ENCODE measurements at regions not wholly inside any gene's neighbourhood (a gene's known extent, or its start where the extent isn't known, plus 50 kb on each side); places are given as distances from the start of the nearest gene placed in this dataset.

DNA sequence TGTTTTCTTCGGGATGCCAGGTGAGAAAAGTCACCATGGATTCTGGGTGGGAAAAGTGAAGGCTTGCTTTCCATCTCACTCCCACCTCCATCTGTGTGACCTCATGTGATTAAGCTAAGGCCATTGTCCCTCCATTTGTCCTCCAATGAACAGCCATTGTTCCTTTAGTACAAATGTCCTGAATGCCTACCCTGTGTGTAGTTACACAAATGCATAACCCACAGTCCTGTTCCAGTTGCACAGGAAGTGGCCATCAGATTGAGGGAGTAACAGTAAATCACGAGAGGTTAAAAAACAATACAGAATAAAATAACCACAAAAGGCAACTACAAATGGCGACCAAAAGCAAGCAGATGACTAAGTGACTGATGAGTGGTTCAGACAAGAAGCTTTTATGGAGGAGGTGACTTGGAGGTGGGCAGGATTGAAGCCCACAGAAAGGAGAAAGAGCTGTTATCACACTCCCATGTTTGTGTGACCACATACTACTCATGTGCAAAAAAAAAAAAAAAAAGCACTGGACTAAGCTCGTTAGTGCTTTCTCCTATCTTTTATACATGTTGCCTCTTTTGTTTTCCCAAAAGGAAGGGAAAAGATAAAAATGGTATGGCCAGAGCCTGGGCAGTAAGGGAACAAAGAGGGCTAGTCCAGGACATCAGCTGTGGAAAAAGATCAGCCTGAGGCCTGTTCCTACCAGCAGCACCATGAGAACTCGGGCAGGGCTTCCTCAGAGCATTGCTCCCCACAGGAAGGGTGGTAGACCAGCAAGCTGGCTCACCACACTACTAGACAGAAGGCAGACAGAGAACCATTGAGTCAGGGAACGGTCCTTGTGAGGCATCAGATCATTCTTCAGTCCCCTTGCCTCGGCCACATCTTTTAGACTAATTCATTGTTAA, 111.0 kb downstream of the TFAP2A start:
- DNase-seq, result no peak

DNA sequence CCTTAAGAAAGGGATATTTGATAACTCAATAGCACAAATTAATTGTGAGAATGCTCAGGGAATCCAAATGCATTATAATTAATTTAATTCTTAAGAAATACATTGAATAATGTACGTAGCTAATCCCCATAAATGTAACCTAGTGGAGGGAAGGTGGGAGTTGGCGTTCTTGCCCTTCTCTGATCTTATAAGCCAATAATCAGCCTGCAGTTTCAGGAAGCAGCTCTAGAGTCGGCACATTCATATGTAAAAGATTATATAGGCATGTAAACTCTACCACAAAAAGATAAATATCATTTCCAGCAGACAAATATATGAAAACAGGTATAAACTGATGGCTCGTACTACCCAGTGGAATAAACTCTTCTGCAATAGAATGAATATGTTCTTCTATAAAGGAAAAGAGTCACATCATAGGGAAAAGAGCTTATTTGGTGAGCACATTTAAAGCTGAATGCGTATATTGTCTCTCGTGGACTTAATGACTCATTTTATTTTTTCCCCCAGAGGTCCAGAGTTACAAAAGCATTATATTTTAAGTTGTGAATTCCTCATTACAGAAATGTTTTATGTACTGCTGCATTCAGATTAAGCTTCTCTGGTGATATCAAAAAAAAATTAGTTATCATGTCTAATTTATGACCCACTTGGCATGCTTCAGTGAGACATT, 112.2 kb downstream of the TFAP2A start:
- DNase-seq, result no peak

DNA sequence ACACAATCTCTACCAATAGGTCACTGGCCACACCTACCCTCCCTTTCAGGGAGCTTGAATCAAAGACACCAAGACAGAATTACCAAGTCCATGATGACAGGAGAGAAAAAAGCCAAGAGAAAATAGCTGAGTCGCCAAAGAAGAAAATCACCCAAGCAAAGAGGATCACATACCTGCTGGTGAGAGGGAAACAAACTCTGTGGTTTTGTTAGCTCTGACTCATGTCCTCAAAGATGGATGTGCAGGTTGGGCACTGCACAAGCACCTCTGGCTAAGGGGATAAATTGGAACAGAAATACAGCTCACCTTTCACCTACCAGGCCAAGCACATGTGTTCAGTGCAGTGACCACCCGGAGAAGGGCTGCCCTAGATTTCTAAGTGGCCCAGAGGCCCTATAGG, 114.8 kb downstream of the TFAP2A start:
- DNase-seq, result peak; percentile 2

DNA sequence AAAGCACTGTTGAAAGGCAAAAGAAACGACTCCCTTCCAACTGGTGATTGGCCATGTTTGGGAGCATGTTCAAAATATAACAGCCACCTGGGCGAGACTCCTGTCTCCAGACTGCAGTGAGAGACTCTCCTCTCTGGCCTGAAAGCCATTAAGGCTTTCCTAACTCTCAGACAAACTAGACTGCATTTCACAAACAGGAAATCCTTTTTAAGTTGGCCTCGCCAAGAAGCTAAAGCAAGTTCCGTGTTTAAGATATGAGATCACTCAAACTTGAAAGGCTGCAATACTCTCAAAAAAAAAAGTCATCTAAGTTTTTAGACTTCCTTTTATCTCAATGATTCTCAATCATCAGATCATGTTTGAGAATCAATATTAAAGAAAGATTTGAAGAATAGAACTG, 117.0 kb downstream of the TFAP2A start:
- no peak for DNase-seq

DNA sequence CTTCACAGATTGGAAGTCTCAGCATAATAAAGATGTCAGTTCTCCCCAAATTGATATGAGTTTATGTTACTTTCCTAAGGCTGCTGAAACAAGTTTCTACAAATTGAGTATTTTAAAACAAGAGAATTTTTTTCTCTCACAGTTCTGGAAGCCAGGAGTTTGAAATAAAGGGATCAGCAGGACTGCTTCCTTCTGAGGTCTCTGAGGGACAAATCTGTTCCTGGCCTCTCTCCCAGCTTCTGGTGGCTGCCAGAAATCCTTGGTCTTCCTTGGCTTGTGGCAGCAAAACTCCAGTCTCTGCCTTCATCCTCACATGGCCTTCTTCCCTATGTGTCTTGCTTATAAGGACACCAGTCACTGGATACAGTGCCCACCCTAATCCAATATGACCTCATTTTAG, 136.1 kb downstream of the TFAP2A start:
- no peak for DNase-seq

DNA sequence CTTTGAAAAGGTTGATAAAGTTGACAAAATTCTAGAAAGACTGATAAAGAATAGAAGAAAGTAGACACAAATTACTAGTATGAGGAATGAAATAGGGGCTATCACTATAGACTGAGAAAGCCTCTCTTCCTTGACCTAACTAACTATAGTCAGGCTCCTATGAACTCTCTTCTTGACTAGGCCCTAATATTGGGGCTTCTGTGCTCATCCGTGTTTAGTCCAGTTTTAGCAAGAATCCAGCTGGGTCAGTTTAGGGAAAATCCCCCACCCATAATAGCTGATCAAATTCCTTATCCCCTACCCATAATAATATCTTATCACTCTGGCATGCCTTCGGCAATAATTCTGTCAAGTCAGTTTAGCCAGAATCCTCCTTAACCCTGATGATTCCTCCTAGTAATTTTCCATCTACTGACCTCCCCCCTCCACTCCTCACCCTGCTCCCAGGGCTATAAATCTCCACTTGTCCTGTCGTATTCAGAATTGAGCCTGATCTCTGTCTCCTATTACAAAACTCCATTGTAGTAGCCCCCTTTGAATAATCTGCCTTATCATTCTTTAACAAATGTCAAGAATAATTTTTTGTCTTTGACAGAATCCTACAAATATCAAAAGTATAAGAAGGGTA, 138.1 kb downstream of the TFAP2A start:
- no peak for DNase-seq

DNA sequence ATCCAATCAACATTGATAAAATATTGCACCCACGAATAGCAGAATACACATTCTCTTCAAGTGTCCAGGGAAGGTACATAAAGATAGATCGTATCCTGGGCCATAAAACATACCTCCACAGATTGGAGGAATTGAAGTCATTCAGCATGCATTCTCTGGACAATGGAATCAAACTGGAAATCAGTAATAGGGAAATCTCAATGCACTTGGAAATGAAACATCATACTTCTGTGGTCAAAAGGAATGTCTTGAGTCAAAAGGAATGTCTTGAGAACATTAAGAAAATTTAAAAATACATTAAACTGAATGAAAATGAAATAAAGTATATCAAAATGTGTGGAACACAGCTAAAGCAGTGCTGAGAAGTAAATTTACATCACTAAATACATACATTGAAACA, 138.8 kb downstream of the TFAP2A start:
- DNase-seq, result no peak

DNA sequence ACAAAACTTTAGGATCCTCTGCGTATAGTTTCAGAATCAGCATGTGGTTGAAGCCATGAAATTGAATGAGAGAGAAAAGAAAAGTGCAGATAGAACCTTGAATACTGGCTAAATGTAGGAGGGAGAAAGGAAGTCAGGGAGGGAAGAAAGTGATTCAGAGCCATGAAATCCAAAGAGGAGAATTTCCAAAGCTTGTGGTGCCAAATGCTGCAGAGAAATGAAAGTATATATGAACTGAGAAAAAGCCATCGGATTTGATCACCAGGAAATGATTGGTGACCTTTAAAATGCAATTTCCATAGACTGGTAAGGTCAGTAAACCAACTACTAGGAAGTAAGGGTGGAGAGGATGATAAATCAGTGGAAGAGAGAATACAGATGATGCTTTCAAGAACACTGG, 142.3 kb downstream of the TFAP2A start:
- DNase-seq, result no peak

DNA sequence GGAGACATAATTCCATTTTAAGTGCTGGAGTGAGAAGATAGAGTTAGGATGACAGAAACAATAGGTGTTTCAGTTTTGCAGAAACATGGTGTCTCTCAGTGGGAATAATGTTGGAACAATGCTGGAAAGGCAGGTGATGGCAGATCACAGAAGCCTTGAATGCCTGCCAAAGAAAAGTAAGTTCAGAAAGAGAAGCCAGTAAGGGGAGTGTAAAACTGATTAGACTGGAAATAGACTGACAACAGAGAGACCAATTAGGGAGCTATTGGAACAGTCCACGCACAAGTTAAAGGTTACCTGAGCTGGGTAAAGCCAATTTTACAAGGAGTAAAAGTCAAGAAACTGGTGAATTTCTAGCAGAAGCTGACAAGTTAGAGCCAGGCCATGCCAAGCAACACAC, 142.9 kb downstream of the TFAP2A start:
- no peak for DNase-seq

DNA sequence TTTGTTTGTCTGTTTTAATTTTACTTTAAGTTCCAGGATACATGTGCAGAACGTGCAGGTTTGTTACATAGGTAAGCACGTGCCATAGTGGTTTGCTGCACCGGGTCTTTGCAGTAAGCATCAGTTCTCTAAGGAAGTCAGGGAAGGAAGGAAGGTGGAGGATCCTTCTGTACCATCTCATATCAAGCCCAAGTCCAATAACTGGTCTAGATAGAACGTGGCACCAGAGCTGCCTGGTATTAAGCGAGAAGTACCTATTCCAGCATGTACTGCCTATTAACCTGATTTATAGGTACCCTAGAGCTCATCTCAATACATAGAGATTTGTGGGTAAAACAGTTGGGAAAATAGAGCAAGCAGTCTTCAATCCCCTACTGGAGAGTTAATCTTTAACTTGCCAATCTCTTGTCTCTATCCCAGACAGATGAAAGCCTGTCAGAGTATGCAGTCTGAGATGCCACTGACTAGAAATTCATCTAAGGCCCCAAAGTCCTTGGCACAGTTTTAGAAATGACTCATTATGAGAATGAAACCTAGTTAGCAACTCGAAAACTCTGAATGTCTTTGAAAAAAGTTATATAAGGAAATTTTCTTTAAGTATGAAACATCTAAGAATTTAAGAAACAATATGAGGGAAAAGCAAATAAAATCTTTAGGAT, 144.9 kb downstream of the TFAP2A start:
- DNase-seq, result peak; percentile 4

DNA sequence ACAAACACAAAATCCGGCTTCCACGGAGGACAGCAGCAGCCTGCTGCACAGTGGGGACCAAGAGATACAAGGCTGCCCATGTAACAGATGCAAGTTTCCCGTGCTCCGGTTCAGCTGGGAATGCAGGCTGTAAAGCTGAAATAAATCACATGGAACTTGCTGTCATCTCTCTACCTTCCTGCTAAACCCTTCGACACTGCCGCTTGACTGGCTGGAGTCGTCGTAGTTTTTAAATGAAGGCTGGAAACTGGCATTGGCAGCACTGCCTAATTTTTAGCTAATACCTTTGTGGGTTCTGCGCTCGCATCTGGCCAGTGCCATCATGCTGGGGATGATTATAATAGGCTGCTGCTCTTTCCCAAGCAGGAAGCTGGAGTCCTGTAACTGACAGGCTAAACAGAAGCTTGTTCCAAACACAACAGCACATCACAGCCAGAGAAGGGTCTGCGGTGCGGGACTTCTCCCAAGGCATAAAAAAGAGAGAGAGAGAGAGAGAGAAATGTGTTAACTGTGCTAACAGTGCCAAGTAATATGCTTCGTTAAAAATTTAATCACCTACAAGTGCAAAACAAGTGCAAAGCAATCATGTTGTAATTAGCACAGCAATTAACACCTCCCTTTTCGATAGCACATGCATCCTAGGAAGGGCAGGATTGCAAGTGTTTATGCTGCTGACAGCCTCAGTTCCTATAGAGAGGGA, 146.1 kb downstream of the TFAP2A start:
- DNase-seq, result no peak

DNA sequence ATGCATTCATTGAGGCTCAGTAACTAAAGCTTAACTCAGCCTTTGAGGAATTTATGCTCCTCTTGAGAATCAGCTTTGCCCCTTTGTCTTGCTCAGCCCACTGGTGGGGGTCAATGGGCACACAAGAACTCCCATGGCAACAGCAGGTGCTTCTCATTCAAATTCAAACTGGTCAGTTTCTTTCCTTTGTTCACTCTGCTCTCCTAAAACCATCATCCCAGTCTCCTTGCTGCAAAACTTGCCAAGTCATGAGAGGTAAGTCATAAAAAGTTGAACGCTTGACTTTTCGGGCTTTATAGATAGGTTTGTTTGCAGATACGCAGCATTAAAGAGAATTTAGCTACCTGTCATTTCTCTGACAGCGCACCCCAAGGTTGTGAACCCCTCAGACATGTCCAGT, 146.8 kb downstream of the TFAP2A start:
- no peak for DNase-seq

DNA sequence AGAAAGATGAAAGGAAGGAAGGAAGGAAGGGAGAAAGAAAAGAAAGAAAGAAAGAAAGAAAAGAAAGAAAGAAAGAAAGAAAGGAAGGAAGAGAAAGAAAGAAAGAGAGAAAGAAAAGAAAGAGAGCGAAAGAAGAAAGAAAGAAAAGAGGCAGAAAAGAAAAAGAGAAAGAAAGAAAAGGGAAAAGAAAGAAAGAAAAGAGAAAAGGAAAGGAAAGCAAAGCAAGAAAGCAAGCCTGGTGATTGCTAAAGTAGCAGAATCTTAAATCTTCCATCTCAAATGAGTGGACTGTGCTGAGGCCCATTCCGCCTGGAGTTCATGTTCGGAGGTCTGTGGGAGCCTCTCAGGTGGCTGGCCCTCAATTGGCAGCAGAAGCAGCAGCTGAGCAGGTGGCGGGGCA, 148.4 kb downstream of the TFAP2A start:
- no peak for DNase-seq

DNA sequence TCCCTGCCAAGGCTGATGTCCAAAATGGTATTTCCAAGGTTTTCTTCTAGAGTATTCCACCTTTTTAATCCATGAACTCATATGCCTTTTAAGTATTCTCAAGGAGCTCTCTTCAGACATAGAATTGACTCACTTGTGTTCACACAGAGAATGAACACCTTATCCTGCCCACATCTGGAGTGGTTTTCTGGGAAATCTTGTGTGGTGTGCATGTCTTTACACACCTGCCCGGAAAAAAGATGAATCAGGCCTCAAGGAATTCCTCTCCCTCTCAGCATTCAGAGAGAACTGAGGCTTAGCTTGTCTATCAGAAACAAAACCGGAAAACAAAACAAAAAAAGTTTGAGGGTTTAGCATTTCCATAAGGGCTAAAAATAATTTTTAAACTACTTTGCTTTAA, 148.8 kb downstream of the TFAP2A start:
- DNase-seq, result no peak

DNA sequence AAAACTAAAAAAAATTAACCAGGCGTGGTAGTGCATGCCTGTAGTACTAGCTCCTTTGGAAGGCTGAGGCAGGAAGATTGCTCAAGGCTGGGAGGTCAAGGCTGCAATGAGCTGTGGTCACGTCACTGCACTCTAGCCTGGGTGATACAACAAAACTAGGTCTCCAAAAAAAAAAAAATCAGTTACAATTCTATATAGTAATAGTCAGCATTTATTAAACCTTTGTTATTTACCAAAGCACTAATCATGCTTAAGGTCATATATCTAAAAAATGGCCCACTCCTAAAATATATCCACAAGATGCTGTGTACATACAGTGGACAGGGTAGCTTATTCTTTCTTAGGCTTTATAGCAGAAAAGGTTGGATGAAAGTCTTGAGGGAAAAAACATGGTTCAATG, 152.4 kb downstream of the TFAP2A start:
- DNase-seq, result no peak

DNA sequence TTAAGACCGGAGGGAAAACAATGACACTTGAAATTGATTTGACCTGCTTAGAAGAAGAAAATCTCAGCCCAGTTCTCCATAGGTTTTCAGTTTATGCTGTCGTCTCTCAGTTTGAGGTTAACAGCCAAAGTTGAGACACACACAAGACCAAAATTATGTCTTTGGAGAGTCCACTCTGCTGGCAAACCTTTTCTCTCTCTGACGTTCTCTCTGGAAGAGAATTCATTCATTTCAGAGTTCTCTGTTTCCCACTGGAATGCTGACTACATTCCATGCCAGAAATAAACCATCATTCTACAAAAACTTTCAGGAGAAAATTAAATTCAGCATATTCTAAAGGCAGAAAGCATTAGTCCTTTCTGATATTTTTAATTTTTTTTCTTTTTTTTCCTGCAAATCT, 155.2 kb downstream of the TFAP2A start:
- DNase-seq, result no peak

DNA sequence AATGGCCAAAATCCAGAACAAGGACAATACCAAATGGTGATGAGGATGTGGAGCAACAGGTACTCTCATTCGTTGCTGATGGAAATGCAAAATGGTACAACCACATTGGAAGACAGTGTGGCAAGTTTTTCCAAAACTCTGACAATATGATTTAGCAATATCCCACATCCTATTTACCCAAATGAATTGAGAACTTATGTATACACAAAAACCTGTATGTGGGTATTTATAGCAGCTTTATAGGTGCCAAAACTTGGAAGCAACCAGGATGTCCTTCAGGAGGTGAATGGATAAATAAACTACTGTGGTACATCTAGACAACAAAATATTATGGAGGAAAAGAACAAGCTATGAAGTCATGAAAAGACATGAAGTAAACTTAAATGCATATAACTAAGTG, 156.5 kb downstream of the TFAP2A start:
- no peak for DNase-seq

DNA sequence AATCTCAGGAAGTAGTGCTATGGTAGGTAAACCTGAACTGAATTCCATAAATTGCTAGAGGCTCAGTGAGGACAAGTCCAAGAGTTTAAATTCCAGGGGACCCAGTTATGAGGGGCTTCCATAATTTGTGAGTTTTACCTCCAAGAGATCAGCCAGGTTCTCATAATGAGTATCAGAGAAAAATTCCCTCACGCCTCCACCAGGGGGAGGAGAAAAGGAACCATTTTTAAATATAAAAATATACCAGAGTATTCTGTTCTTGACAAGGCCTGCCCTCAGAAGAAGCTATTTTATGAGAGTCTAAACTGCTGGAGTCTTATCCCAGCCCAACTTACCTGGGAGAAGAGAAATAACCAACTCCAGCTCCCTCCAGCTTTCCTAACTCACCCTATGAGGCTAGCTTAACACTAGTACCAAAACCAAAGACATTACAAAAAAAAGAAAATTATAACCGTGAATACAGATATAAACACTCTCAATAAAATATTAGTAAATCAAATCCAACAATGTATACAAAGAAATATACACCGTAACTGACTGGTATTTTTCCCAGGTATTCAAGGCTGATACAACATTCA, 158.7 kb downstream of the TFAP2A start:
- peak; percentile 1 for DNase-seq

DNA sequence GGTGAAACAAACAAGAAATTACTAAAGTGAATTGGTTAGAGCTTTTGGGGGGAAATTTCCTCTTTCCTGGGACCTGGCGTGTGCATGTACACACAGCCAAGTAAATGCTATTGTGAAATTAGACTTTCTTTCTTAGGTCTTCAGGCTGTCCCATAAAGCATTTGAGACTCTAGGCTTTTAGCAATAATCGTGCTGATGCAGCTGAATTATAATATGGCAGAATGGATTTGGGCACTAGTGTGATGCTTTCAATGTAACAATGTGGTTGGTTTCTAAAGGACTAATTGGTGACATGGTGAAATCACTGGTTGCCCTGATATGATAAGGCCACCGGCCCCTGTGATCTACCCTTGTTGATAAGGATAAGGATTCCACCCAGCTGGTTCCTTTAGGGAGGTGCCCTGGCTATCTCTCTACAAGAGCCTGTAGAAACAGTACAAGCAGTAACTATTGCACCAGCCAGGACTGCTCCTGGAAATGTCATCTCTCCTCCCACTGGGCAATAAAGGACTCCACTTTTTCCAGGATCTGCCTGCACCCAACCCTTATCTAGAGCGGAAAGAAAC, 164.1 kb downstream of the TFAP2A start:
- no peak for DNase-seq

DNA sequence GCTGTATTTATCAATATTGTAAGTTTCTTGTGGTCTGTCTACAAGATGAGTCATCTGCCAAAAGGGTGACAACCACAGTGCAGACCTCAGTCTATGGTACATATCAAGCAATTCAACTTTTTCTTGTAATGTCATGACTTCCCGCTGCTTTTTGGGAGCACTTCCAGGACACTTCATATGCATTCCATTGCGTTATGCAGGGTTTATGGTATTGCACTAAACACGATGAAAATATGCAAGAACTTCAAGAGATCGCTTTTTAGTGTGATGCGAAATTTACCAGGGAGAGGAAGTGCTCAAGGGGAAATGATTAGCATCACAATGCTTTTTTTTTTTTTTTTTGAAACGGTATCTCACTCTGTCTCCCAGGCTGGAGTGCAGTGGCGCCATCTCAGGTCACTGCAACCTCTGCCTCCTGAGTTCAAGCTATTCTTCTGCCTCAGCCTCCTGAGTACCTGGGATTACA, 166.5 kb downstream of the TFAP2A start:
- peak; percentile 8 for DNase-seq

DNA sequence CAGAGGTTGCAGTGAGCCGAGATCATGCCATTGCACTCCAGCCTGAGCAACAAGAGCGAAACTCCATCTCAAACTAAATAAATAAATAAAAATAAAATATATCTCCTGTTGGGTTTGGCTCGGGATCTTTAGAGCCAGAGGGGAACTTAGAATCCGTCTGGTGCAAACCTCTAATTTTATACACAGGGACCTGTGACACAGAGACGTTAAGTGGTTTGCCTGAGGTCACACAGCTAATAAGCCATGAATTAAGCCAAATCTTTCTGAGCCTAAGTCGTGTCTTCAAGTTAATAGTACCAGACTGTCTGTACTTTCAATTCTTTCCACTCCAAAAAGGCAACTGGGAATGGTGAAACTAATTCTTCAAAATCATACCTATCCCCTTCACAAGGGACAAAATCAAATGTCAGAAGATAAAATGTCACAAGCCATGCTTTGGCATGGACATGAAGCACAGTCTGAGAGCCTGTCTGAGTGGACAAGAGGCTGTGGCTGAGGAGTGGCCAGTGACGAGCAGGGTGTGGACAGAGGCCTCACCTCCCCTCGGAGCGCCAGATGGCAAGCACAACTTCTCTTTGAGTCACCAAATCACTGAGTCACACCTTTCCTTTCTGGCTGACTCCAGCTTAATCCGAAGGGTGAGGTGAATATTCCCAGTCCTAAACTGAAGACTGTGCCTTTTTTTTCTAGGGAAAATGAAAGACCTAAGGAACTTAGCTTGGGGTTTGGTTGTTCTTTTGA, 177.4 kb downstream of the TFAP2A start:
- DNase-seq, result no peak
